K562 (cell line): ENCODE measurements at regions not wholly inside any gene's neighbourhood (a gene's known extent, or its start where the extent isn't known, plus 50 kb on each side); places are given as distances from the start of the nearest gene placed in this dataset.

Experiments
- ATAC-seq: fragments of 200-7000 bp; cut with Tn5 transposase; 3 replicates; pipeline ENCODE4 v1.9.1; 2020; ENCODE audit warnings: moderate library complexity
- BruUV-seq: library from RNA; stranded (reverse); fragments of 400-500 nt; replicated peaks from 2 replicates; lab custom pipeline; 2021; lab: Mats Ljungman, UMichigan
- CTCF ChIA-PET: fragments of 300-600 bp; formaldehyde crosslinking; extraction: SDS; loops from one replicate; lab custom pipeline; 2021; ENCODE audit warnings: low intra/inter-chr PET ratio; lab: Yijun Ruan, JAX
- POLR2A ChIA-PET: fragments of 300-600, 350-650 bp; sonication (Branson Sonifier 250); formaldehyde crosslinking; extraction: SDS; loops from one replicate; lab custom pipeline; 2021; ENCODE audit warnings: antibody characterized with exemption, inconsistent platforms; lab: Yijun Ruan, JAX
- DNase-seq, 4 experiments: peaks; one replicate each; pipeline versions ENCODE4 v3.0.0 to v3.0.0-alpha.2; 2011 to 2018; ENCODE audit warnings: low spot score in 3 of 4, mixed read lengths in 3 of 4; ENCODE audit errors: extremely low read depth in 1 of 4
- FAIRE-seq: peaks from 2 replicates; lab custom pipeline; 2011; peaks lifted over from hg19 to GRCh38; lab: Jason Lieb, UNC
- H2AFZ ChIP-seq: 2 replicates; pipeline ENCODE4 v1.6.0; 2011; ENCODE audit warnings: low read depth, low read length, control low read depth, inconsistent platforms
- H3K27ac ChIP-seq: fragments of 200-600 bp; 3 replicates; pipeline ENCODE4 v1.8.0; 2011; ENCODE audit warnings: low read depth, mild to moderate bottlenecking, control low read depth, inconsistent platforms, low read length, moderate library complexity, mixed read lengths; ENCODE audit errors: extremely low read depth
- H3K27me3 ChIP-seq, 2 experiments: fragments of 300-600 bp in 1 of 2; 2 replicates in 1 of 2; 3 replicates in 1 of 2; pipeline versions ENCODE4 v1.6.0 to v1.8.0; 2011; ENCODE audit warnings: inconsistent platforms in 2 of 2, low read length in 2 of 2, mild to moderate bottlenecking in 1 of 2, mixed read lengths in 1 of 2, moderate library complexity in 1 of 2; ENCODE audit not compliant: control insufficient read depth in 2 of 2, insufficient read depth in 2 of 2
- H3K36me3 ChIP-seq: fragments of 300-600 bp; 3 replicates; pipeline ENCODE4 v1.8.0; 2011; ENCODE audit warnings: mild to moderate bottlenecking, low read length, inconsistent platforms; ENCODE audit not compliant: control insufficient read depth, insufficient read depth
- H3K4me1 ChIP-seq, 2 experiments: fragments of 200-600 bp in 1 of 2; replicated peaks in 1 of 2; 2 replicates in 1 of 2; 3 replicates in 1 of 2; pipeline versions ENCODE4 v1.5.1 to v1.8.0; 2011; ENCODE audit warnings: inconsistent platforms in 2 of 2, low read length in 2 of 2, mild to moderate bottlenecking in 1 of 2, mixed read lengths in 1 of 2, moderate library complexity in 1 of 2; ENCODE audit not compliant: control insufficient read depth in 2 of 2, insufficient read depth in 2 of 2
- H3K4me2 ChIP-seq: 2 replicates; pipeline ENCODE4 v1.6.1; 2011; ENCODE audit warnings: low read length, control low read depth, inconsistent platforms, mixed read lengths; ENCODE audit not compliant: insufficient read depth
- H3K4me3 ChIP-seq: fragments of 200-600 bp; sonication (generic), shearing (Covaris generic); 2 replicates; pipeline ENCODE4 v1.5.1; 2016; ENCODE audit warnings: control low read depth, inconsistent platforms
- H3K79me2 ChIP-seq: fragments of 200-600 bp; 3 replicates; pipeline ENCODE4 v1.8.0; 2011; ENCODE audit warnings: low read length, inconsistent platforms; ENCODE audit not compliant: control insufficient read depth, insufficient read depth
- H3K9ac ChIP-seq, 2 experiments: 2 replicates each; pipeline versions ENCODE4 v1.6.0 to v1.6.1; 2011; ENCODE audit warnings: low read depth in 2 of 2, low read length in 2 of 2, control low read depth in 1 of 2, inconsistent platforms in 1 of 2, mild to moderate bottlenecking in 1 of 2, mixed read lengths in 1 of 2; ENCODE audit not compliant: insufficient read depth in 1 of 2
- H3K9me1 ChIP-seq: one replicate; pipeline ENCODE4 v1.6.0; 2011; ENCODE audit warnings: inconsistent platforms, mild to moderate bottlenecking, low read length, moderate library complexity; ENCODE audit not compliant: control insufficient read depth, insufficient read depth
- H3K9me3 ChIP-seq: replicated peaks from 2 replicates; pipeline ENCODE4 v1.5.1; 2011; ENCODE audit warnings: low read depth, low read length, inconsistent platforms; ENCODE audit not compliant: control insufficient read depth, insufficient read depth
- H4K20me1 ChIP-seq: replicated peaks from 2 replicates; pipeline ENCODE4 v1.6.1; 2011; ENCODE audit warnings: low read length, inconsistent platforms, mixed read lengths; ENCODE audit not compliant: control insufficient read depth, insufficient read depth
- BMI1 ChIP-seq: fragments of 150-350 bp; IDR thresholded peaks from 2 replicates; pipeline ENCODE4 v1.6.1; 2014; ENCODE audit warnings: low read length
- CEBPG ChIP-seq, 3 experiments: fragments of 200-800 bp in 1 of 3; sonication (Bioruptor generic) in 1 of 3; sonication (generic) in 1 of 3; formaldehyde crosslinking in 1 of 3; IDR thresholded peaks in 2 of 3; conservative IDR thresholded peaks in 1 of 3; 2 replicates each; pipeline versions ENCODE4 v1.6.1 to v1.8.0; 2016 to 2022; ENCODE audit warnings: missing compliant biosample characterization in 2 of 3, missing genetic modification characterization in 2 of 3, mild to moderate bottlenecking in 1 of 3, missing genetic modification reagents in 1 of 3
- KDM5B ChIP-seq: fragments of 200-600 bp; sonication (generic); IDR thresholded peaks from 2 replicates; pipeline ENCODE4 v1.6.1; 2012; ENCODE audit warnings: low read depth, mild to moderate bottlenecking, moderate library complexity, low read length, control low read depth, inconsistent platforms; ENCODE audit not compliant: insufficient replicate concordance
- MBD2 ChIP-seq: sonication (generic); IDR thresholded peaks from 2 replicates; pipeline ENCODE4 v1.6.1; 2016; ENCODE audit warnings: low read depth, borderline replicate concordance
- MTA2 ChIP-seq: fragments of 450-650 bp; IDR thresholded peaks from 2 replicates; pipeline ENCODE4 v1.6.1; 2016; ENCODE audit warnings: low read depth
- MXD1 ChIP-seq: fragments of 250-450 bp; sonication (Bioruptor Pico); IDR thresholded peaks from 2 replicates; pipeline ENCODE4 v1.8.0; 2021; ENCODE audit warnings: borderline replicate concordance, mild to moderate bottlenecking, moderate library complexity; ENCODE audit not compliant: poor library complexity, severe bottlenecking
- NR1H2 ChIP-seq: sonication (generic); formaldehyde crosslinking; IDR thresholded peaks from 2 replicates; pipeline ENCODE4 v1.4.0; 2020; ENCODE audit warnings: mild to moderate bottlenecking, missing genetic modification reagents
- RBM22 ChIP-seq: fragments of 200-400 bp; formaldehyde crosslinking; IDR thresholded peaks from 2 replicates; pipeline ENCODE4 v1.6.1; 2018; ENCODE audit warnings: low read length, low read depth; ENCODE audit not compliant: poor library complexity, severe bottlenecking
- SNAPC5 ChIP-seq: fragments of 250-450 bp; sonication (Bioruptor Pico); IDR thresholded peaks from 2 replicates; pipeline ENCODE4 v1.8.0; 2021; ENCODE audit warnings: moderate library complexity, mild to moderate bottlenecking, inconsistent platforms
- TAF9B ChIP-seq: fragments of 450-650 bp; IDR thresholded peaks from 2 replicates; pipeline ENCODE4 v1.6.1; 2018; ENCODE audit warnings: mild to moderate bottlenecking; ENCODE audit not compliant: partially characterized antibody
- TCF7L2 ChIP-seq: fragments of 150-350 bp; IDR thresholded peaks from 2 replicates; pipeline ENCODE4 v1.6.1; 2016; ENCODE audit warnings: low read depth, mild to moderate bottlenecking, low read length, moderate library complexity
- ZNF143 ChIP-seq: sonication (generic); formaldehyde crosslinking; IDR thresholded peaks from 2 replicates; pipeline ENCODE4 v1.9.0; 2022; ENCODE audit warnings: mild to moderate bottlenecking, missing genetic modification reagents
- ZNF785 ChIP-seq: fragments of 250-450 bp; sonication (Bioruptor Pico); IDR thresholded peaks from 2 replicates; pipeline ENCODE4 v1.4.0; 2020; ENCODE audit warnings: mild to moderate bottlenecking
- WGBS: fragments of 100-300 bp; shearing (Covaris generic); methylation state at CpG from one replicate; pipeline ENCODE4 v1.1.6; 2016; ENCODE audit warnings: low coverage, mixed read lengths; ENCODE audit not compliant: insufficient coverage; ENCODE audit errors: missing lambda C conversion rate; 5-methylcytosine and 5-hydroxymethylcytosine counted together
- in situ Hi-C: fragments of 300-500 bp; cut with MboI; formaldehyde crosslinking; loops from 4 replicates; pipeline ENCODE4 v1.15.0; 2018; ENCODE audit warnings: inconsistent platforms, mixed read lengths
- intact Hi-C: fragments of 100-400 bp; cut with micrococcal nuclease; formaldehyde crosslinking; loops from 2 replicates; pipeline ENCODE4 v1.14.2; 2022
- TF ChIP-seq, protein P1 (sequence below): fragments of 450-650 bp; IDR thresholded peaks from 2 replicates; pipeline ENCODE4 v1.6.1; 2017; ENCODE audit warnings: antibody characterized with exemption
- TF ChIP-seq, protein P2 (sequence below): sonication (generic); formaldehyde crosslinking; IDR thresholded peaks from 2 replicates; pipeline ENCODE4 v1.4.0; 2020; ENCODE audit warnings: mild to moderate bottlenecking, missing genetic modification reagents
- TF ChIP-seq, protein P3 (sequence below): fragments of 200-800 bp; sonication (Bioruptor generic); IDR thresholded peaks from 2 replicates; pipeline ENCODE4 v1.6.1; 2017; ENCODE audit warnings: missing genetic modification characterization, missing compliant biosample characterization

DNA sequence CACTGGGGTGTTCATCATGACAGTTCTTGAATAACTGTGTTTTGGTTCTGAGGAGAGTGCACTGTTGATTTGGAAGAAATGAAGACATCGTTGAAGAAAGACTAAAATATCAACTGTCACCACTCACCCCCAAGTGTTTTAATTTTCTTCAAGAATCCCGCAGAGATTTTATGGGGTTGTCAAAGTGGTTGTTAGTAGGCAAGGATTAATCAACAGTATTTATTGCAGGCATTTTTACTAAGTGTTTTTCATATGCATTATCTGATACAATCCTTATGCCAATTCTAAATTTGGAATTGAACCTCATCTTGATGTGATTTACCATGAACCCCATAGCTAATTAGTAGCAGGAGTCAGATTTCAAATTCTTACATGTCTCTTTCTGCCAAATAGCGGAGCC, 63.7 kb upstream of the OBI1 start (continued):
- TF ChIP-seq, protein P1, sequence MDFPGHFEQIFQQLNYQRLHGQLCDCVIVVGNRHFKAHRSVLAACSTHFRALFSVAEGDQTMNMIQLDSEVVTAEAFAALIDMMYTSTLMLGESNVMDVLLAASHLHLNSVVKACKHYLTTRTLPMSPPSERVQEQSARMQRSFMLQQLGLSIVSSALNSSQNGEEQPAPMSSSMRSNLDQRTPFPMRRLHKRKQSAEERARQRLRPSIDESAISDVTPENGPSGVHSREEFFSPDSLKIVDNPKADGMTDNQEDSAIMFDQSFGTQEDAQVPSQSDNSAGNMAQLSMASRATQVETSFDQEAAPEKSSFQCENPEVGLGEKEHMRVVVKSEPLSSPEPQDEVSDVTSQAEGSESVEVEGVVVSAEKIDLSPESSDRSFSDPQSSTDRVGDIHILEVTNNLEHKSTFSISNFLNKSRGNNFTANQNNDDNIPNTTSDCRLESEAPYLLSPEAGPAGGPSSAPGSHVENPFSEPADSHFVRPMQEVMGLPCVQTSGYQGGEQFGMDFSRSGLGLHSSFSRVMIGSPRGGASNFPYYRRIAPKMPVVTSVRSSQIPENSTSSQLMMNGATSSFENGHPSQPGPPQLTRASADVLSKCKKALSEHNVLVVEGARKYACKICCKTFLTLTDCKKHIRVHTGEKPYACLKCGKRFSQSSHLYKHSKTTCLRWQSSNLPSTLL, result no peak
- TF ChIP-seq TAF9B, result no peak

GRCh38 chr13:78719367-78719766, 60.4 kb upstream of the OBI1 start:
- Histone ChIP-seq H3K27me3 (no peaks in the 10 kb centered on the region), H2AFZ (no peak overlapping the region), H3K79me2 (no peaks in the 10 kb centered on the region), H4K20me1 (no peaks in the 10 kb centered on the region), H3K4me1 (no peaks in the 10 kb centered on the region), H3K36me3 (no peaks in the 10 kb centered on the region), H3K9me3 (no peaks in the 10 kb centered on the region), H3K4me3 (no peak overlapping the region), H3K9me1 (no peaks in the 10 kb centered on the region), H3K9ac (no peak overlapping the region), H3K27ac (no peak overlapping the region), H3K4me2 (no peak overlapping the region)
- intact Hi-C loops (no loop called here), in situ Hi-C loops (no loop called here)
- BruUV-seq, result no TSS peak
- ChIA-PET POLR2A (no interaction called here), CTCF (no interaction called here)
- ATAC-seq (no peak), FAIRE-seq (no peak), DNase-seq (no peak)
- WGBS, result 8% methylated on average over 2 of the region's 2 CpGs
- TF ChIP-seq, protein P2, sequence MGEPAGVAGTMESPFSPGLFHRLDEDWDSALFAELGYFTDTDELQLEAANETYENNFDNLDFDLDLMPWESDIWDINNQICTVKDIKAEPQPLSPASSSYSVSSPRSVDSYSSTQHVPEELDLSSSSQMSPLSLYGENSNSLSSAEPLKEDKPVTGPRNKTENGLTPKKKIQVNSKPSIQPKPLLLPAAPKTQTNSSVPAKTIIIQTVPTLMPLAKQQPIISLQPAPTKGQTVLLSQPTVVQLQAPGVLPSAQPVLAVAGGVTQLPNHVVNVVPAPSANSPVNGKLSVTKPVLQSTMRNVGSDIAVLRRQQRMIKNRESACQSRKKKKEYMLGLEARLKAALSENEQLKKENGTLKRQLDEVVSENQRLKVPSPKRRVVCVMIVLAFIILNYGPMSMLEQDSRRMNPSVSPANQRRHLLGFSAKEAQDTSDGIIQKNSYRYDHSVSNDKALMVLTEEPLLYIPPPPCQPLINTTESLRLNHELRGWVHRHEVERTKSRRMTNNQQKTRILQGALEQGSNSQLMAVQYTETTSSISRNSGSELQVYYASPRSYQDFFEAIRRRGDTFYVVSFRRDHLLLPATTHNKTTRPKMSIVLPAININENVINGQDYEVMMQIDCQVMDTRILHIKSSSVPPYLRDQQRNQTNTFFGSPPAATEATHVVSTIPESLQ, result no peak
- TF ChIP-seq RBM22 (no peak), ZNF143 (CRISPR knock-in tag) (no peak), MBD2 (no peak), MTA2 (no peak), MXD1 (CRISPR knock-in tag) (no peak), SNAPC5 (no peak), BMI1 (no peak), ZNF785 (CRISPR knock-in tag) (no peak), TCF7L2 (no peak), CEBPG (CRISPR knock-in tag; IDR thresholded peaks at IDR 0.05) (no peak), CEBPG (tag; conservative IDR thresholded peaks at IDR 0.05 in 1 of 2, IDR thresholded peaks at IDR 0.05 in 1 of 2) (no peak), KDM5B (no peak), NR1H2 (CRISPR knock-in tag) (no peak)
- TF ChIP-seq, protein P3, sequence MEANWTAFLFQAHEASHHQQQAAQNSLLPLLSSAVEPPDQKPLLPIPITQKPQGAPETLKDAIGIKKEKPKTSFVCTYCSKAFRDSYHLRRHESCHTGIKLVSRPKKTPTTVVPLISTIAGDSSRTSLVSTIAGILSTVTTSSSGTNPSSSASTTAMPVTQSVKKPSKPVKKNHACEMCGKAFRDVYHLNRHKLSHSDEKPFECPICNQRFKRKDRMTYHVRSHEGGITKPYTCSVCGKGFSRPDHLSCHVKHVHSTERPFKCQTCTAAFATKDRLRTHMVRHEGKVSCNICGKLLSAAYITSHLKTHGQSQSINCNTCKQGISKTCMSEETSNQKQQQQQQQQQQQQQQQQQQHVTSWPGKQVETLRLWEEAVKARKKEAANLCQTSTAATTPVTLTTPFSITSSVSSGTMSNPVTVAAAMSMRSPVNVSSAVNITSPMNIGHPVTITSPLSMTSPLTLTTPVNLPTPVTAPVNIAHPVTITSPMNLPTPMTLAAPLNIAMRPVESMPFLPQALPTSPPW, result no peak
